GM23338 (cell line): ENCODE measurements at regions not wholly inside any gene's neighbourhood (a gene's known extent, or its start where the extent isn't known, plus 50 kb on each side); places are given as distances from the start of the nearest gene placed in this dataset.

ENCODE experiments used
- CREB1 ChIP-seq: fragments of 250-450 bp; sonication (Bioruptor Pico); IDR thresholded peaks from 2 replicates; pipeline ENCODE4 v1.5.0; 2020; ENCODE audit warnings: low read depth, mild to moderate bottlenecking, moderate library complexity
- ETS1 ChIP-seq: IDR thresholded peaks from 2 replicates; pipeline ENCODE4 v1.6.1; 2016; ENCODE audit warnings: antibody characterized with exemption
- EZH2 ChIP-seq: fragments of 200-600 bp; sonication (generic); IDR thresholded peaks from one replicate; pipeline ENCODE4 v1.8.0; 2017; ENCODE audit warnings: antibody characterized with exemption, mild to moderate bottlenecking, low read depth; ENCODE audit not compliant: unreplicated experiment
- EZH2phosphoT487 ChIP-seq: fragments of 200-600 bp; sonication (generic); IDR thresholded peaks from one replicate; pipeline ENCODE4 v1.8.1; 2018; ENCODE audit warnings: antibody characterized with exemption; ENCODE audit not compliant: unreplicated experiment
- JUNB ChIP-seq: IDR thresholded peaks from one replicate; pipeline ENCODE4 v1.6.1; 2016; ENCODE audit warnings: antibody characterized with exemption; ENCODE audit not compliant: unreplicated experiment
- POLR2AphosphoS5 ChIP-seq: IDR thresholded peaks from 2 replicates; pipeline ENCODE4 v1.6.1; 2016; ENCODE audit warnings: antibody characterized with exemption, low read depth
- ZNF114 ChIP-seq: fragments of 250-450 bp; sonication (Bioruptor Pico); IDR thresholded peaks from 2 replicates; pipeline ENCODE4 v1.5.0; 2020; ENCODE audit warnings: mild to moderate bottlenecking, moderate library complexity
- ZNF331 ChIP-seq: fragments of 250-450 bp; sonication (Bioruptor Pico); IDR thresholded peaks from 2 replicates; pipeline ENCODE4 v1.5.0; 2020; ENCODE audit warnings: low read depth, mild to moderate bottlenecking, moderate library complexity
- ZNF462 ChIP-seq: fragments of 250-450 bp; sonication (Bioruptor Pico); IDR thresholded peaks from 2 replicates; pipeline ENCODE4 v1.5.0; 2020; ENCODE audit warnings: mild to moderate bottlenecking, moderate library complexity
- TF ChIP-seq, protein P1 (sequence below), 2 experiments: fragments of 200-600 bp in 1 of 2; sonication (generic) in 1 of 2; conservative IDR thresholded peaks; 2 replicates each; pipeline versions ENCODE4 v1.5.1 to v1.6.1; 2016 to 2017; ENCODE audit warnings: antibody characterized with exemption in 2 of 2, low read depth in 2 of 2, mild to moderate bottlenecking in 2 of 2, moderate library complexity in 1 of 2
- TF ChIP-seq, protein P2 (sequence below): IDR thresholded peaks from one replicate; pipeline ENCODE4 v1.6.1; 2018; ENCODE audit warnings: antibody characterized with exemption; ENCODE audit not compliant: unreplicated experiment

DNA sequence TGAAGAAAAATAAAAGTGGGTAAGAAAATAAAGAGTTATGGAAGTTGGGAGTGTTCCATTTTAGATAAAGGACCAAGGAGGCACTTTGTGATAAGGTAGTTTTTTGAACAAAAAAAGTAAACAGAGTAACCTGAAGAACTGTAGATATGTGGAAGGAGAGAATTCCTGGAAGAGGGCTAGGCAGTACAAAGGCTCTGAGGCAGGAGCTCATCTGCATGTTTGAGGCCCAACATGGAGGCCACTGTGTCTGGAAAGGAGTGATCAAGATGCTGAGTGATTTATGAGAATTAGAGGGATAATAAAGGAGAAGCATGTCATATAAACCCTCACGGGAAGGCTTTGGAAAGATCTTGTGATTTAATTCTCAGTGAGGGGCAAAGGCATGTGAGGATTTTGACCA is 126.5 kb downstream of the DTWD1 start:
- TF ChIP-seq, protein P1, sequence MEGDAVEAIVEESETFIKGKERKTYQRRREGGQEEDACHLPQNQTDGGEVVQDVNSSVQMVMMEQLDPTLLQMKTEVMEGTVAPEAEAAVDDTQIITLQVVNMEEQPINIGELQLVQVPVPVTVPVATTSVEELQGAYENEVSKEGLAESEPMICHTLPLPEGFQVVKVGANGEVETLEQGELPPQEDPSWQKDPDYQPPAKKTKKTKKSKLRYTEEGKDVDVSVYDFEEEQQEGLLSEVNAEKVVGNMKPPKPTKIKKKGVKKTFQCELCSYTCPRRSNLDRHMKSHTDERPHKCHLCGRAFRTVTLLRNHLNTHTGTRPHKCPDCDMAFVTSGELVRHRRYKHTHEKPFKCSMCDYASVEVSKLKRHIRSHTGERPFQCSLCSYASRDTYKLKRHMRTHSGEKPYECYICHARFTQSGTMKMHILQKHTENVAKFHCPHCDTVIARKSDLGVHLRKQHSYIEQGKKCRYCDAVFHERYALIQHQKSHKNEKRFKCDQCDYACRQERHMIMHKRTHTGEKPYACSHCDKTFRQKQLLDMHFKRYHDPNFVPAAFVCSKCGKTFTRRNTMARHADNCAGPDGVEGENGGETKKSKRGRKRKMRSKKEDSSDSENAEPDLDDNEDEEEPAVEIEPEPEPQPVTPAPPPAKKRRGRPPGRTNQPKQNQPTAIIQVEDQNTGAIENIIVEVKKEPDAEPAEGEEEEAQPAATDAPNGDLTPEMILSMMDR (conservative IDR thresholded peaks at IDR 0.05; ENCODE audit: low read depth in 2 of 2) = no peak
- TF ChIP-seq EZH2 (no peak), JUNB (no peak), EZH2phosphoT487 (no peak), POLR2AphosphoS5 (no peak), CREB1 (CRISPR knock-in tag) (no peak), ZNF462 (no peak), ETS1 (no peak), ZNF114 (no peak), ZNF331 (CRISPR knock-in tag) (no peak)
- TF ChIP-seq, protein P2, sequence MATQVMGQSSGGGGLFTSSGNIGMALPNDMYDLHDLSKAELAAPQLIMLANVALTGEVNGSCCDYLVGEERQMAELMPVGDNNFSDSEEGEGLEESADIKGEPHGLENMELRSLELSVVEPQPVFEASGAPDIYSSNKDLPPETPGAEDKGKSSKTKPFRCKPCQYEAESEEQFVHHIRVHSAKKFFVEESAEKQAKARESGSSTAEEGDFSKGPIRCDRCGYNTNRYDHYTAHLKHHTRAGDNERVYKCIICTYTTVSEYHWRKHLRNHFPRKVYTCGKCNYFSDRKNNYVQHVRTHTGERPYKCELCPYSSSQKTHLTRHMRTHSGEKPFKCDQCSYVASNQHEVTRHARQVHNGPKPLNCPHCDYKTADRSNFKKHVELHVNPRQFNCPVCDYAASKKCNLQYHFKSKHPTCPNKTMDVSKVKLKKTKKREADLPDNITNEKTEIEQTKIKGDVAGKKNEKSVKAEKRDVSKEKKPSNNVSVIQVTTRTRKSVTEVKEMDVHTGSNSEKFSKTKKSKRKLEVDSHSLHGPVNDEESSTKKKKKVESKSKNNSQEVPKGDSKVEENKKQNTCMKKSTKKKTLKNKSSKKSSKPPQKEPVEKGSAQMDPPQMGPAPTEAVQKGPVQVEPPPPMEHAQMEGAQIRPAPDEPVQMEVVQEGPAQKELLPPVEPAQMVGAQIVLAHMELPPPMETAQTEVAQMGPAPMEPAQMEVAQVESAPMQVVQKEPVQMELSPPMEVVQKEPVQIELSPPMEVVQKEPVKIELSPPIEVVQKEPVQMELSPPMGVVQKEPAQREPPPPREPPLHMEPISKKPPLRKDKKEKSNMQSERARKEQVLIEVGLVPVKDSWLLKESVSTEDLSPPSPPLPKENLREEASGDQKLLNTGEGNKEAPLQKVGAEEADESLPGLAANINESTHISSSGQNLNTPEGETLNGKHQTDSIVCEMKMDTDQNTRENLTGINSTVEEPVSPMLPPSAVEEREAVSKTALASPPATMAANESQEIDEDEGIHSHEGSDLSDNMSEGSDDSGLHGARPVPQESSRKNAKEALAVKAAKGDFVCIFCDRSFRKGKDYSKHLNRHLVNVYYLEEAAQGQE = no peak
